GM12873 (cell line): ENCODE measurements at regions not wholly inside any gene's neighbourhood (a gene's known extent, or its start where the extent isn't known, plus 50 kb on each side); places are given as distances from the start of the nearest gene placed in this dataset.

ENCODE experiments used
- TF ChIP-seq, protein P1 (sequence below): IDR thresholded peaks from 2 replicates; pipeline ENCODE4 v1.5.1; 2012; ENCODE audit warnings: low read depth, mild to moderate bottlenecking, moderate library complexity, low read length, control low read depth; ENCODE audit not compliant: insufficient read depth; ENCODE audit errors: missing control alignments

DNA sequence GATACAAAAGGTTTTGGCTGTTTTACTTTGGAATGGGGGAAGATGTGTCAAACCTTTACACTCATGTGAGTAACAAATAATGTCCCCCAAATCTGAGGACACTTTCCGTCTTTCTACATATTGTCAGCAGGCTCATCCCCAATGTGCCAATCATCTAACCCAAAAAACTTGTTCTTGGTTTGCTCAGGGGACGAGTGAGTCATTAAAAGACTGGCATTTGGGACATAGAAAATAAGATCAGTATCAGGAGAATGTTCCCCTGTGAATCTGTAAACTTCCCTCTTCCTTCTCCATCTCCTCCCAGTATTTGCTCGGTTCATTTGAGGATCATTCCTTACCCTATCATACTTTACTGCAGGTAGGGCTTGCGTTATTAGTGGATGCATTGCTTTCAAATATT lies 194.1 kb upstream of the RUNX1 start:
- TF ChIP-seq, protein P1, sequence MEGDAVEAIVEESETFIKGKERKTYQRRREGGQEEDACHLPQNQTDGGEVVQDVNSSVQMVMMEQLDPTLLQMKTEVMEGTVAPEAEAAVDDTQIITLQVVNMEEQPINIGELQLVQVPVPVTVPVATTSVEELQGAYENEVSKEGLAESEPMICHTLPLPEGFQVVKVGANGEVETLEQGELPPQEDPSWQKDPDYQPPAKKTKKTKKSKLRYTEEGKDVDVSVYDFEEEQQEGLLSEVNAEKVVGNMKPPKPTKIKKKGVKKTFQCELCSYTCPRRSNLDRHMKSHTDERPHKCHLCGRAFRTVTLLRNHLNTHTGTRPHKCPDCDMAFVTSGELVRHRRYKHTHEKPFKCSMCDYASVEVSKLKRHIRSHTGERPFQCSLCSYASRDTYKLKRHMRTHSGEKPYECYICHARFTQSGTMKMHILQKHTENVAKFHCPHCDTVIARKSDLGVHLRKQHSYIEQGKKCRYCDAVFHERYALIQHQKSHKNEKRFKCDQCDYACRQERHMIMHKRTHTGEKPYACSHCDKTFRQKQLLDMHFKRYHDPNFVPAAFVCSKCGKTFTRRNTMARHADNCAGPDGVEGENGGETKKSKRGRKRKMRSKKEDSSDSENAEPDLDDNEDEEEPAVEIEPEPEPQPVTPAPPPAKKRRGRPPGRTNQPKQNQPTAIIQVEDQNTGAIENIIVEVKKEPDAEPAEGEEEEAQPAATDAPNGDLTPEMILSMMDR = no peak

DNA sequence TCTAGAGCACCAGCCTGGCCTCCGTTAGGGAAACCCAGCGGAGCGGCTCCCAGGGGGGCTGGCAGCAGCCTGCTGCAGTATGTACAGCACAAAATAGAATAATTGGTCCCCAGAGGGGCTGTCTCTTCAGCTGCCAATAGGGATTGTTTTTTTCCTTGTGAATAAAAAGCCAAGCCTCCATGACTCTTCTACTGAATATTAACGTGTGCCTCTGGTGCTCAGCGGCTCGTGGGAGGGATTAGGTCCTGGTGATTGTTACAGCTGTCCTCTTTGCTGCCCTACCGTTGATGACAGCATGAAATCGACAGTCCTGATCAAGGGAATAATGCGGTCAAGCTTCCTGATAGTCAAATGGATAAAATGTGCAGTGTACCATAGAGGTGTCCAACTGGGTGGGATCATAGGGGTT lies 190.7 kb upstream of the RUNX1 start:
- TF ChIP-seq, protein P1 = no peak

DNA sequence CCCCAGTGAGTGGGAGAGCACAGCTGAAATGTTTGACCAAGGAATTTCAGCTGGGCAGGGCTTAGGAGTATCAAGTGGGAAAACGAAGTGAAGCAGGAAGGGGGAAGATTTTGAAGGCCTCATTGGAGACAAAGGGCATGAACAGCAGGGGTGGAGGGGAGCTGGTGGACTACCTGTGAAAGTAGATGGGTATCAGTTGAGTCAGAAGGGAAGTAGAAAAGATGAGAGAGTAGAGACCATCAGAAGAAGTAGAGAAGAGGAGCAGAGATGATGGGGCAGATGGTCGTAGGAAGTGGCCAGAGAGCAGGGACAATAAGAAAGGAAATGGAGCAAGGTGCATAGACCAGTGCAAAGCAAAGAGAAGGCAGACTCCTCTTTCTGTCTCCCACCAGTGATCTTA lies 189.0 kb upstream of the RUNX1 start:
- TF ChIP-seq, protein P1 = no peak

DNA sequence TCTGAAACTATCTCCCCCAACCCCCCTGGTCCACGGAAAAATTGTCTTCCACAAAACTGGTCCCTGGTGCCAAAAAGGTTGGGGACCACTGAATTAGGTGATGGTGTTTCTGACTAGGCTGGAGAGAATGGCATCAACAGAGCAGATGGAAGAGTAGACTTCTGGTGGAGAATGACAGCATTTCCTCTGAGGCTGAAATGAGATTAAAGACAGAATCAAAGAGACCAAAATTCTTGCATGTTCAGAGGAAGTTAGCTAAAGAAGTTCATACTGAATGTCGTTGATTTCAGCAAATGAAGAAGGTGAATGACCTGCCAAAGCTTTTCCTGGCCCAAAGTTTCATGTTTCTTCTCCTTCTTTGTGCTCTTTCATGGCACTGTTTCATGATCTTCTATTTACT lies 188.2 kb upstream of the RUNX1 start:
- TF ChIP-seq, protein P1 = no peak

DNA sequence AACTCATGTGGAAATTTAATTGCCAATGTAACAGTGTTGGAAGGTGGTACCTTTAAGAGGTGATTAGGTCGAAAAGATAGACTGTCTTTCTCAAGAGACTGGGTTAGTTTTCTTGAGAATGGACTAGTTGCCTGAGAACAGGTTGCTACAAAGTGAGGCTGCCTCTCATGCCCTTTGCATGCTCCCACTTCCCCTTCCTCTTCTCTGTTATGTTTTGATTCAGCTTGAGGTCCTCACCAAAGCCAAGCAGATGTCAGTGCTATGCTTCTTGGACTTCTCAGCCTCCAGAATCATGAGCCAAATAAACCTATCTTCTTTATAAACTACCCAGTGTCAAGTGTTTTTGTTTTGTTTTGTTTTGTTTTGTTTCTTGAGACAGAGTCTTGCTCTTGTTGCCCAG lies 187.0 kb upstream of the RUNX1 start:
- TF ChIP-seq, protein P1 = no peak

DNA sequence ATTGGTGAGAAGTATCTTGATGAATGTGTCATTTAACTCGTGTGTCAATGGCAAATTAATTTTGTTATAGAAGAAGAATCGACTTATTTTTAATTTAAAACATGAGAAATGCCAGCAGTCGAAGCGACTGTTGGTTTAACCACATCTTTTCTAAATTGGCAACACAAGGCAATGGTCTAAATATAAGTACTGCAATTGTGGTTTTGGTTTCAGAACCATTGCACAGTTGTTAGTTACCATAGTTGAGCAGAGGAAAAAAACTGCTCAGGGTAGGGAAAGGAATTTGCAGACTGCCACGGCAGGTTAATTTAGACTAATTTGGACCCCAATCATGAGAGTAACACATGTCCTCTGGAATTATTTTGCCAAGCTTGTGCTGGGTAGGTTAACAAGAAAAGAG lies 185.6 kb upstream of the RUNX1 start:
- TF ChIP-seq, protein P1 = no peak

DNA sequence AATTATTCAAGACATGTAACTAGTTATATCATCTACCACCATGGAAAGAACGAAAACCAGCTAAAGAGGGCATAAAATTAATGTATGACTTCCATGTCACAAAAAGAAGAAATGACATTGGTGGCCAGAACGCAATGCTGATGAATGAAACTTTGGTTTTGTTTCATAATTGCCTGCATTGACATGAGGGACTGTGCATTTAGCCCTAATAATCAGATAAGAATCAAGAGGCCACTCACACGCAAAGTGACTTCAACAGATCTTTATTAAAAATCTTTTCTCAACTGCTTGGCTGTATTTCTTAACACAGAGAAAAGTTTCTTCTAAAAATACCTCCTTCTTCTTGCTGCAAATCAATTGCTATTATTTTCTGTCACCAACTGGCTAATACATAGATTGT lies 184.7 kb upstream of the RUNX1 start:
- TF ChIP-seq, protein P1 = no peak

DNA sequence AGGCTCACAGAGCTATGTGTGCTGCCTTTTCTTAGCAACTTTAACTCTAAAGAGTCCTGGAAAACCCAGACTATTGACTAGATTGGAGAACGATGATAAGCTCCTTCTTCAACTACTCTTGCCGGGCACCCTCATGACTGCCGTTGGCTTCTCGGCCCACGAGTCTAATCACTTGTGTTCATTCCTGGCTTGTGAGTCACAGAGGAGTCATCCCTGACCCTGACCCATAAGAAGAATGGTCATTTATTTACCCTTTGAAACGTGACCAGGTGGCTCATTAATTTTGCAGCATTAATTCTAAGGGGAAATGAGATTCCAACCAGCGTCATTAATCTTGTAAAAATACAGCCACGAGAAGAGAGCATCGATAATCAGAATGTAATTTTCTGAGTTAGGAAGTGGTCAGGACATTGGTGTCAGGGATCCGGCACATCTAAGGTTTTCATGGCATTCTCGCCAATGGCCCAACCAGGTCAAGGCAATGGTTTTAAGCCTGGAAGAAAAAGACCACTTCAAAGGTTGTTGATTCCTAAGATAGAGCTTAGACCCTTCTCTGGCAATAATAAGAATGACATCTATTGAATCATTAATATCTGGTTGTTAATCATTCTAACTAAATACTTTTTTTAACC lies 183.6 kb upstream of the RUNX1 start:
- TF ChIP-seq, protein P1 = no peak
